Chondrocyte (in vitro differentiated cells): ENCODE measurements at regions not wholly inside any gene's neighbourhood (a gene's known extent, or its start where the extent isn't known, plus 50 kb on each side); places are given as distances from the start of the nearest gene placed in this dataset.

Experiments
- DNase-seq: peaks from one replicate; pipeline ENCODE4 v3.0.0; 2021; ENCODE audit warnings: mixed read lengths, low spot score
- H3K27ac Mint-ChIP-seq: one replicate; pipeline ENCODE4 v1.8.0; 2021; ENCODE audit warnings: mild to moderate bottlenecking, moderate library complexity, mixed read lengths; ENCODE audit not compliant: unreplicated experiment
- H3K27me3 Mint-ChIP-seq: 2 replicates; pipeline ENCODE4 v1.8.0; 2021; ENCODE audit warnings: low read depth, mixed read lengths
- H3K36me3 Mint-ChIP-seq: 2 replicates; pipeline ENCODE4 v1.8.0; 2021; ENCODE audit warnings: low read depth, mixed read lengths
- H3K4me1 Mint-ChIP-seq: 2 replicates; pipeline ENCODE4 v1.8.0; 2021; ENCODE audit warnings: low read depth, mild to moderate bottlenecking, mixed read lengths
- H3K4me3 Mint-ChIP-seq: one replicate; pipeline ENCODE4 v1.8.0; 2021; ENCODE audit warnings: mild to moderate bottlenecking, moderate library complexity, mixed read lengths; ENCODE audit not compliant: unreplicated experiment
- H3K9me3 Mint-ChIP-seq: 2 replicates; pipeline ENCODE4 v1.8.0; 2021; ENCODE audit warnings: low read depth, mixed read lengths
- CTCF ChIP-seq: fragments of 200-600 bp; sonication (generic); IDR thresholded peaks from 2 replicates; pipeline ENCODE4 v1.5.0; 2021; ENCODE audit warnings: antibody characterized with exemption, mild to moderate bottlenecking, moderate library complexity

- Mint-ChIP-seq H3K27ac (no peak overlapping the region), H3K4me1 (peaks cover 36% of the 10 kb centered on the region), H3K27me3 (no peaks in the 10 kb centered on the region), H3K4me3 (no peak overlapping the region), H3K9me3 (no peaks in the 10 kb centered on the region), H3K36me3 (no peaks in the 10 kb centered on the region)
- no peak for TF ChIP-seq CTCF
- peak; percentile 84 for DNase-seq
Observed at GRCh38 chr2:128378231-128379020, 59.8 kb upstream of the HS6ST1 start.

GRCh38 chr2:128379021-128380015 lies 60.6 kb upstream of the HS6ST1 start:
- Mint-ChIP-seq H3K4me1 (peaks cover 27% of the 10 kb centered on the region), H3K9me3 (no peaks in the 10 kb centered on the region), H3K4me3 (no peak overlapping the region), H3K27ac (no peak overlapping the region), H3K27me3 (no peaks in the 10 kb centered on the region), H3K36me3 (no peaks in the 10 kb centered on the region)
- no peak for TF ChIP-seq CTCF
- DNase-seq: peak; percentile 67

- peak; percentile 67 for DNase-seq
- Mint-ChIP-seq H3K36me3 (no peaks in the 10 kb centered on the region), H3K27ac (no peak overlapping the region), H3K9me3 (no peaks in the 10 kb centered on the region), H3K27me3 (no peaks in the 10 kb centered on the region), H3K4me1 (peaks cover 21% of the 10 kb centered on the region), H3K4me3 (no peak overlapping the region)
- TF ChIP-seq CTCF: no peak
Observed at GRCh38 chr2:128380061-128380889, 61.6 kb upstream of the HS6ST1 start.

- Mint-ChIP-seq H3K4me1 (peaks cover 21% of the 10 kb centered on the region), H3K27ac (no peak overlapping the region), H3K4me3 (no peak overlapping the region), H3K36me3 (no peaks in the 10 kb centered on the region), H3K9me3 (no peaks in the 10 kb centered on the region), H3K27me3 (no peaks in the 10 kb centered on the region)
- peak; percentile 79 for DNase-seq
- no peak for TF ChIP-seq CTCF
Observed at GRCh38 chr2:128380961-128381938, 62.6 kb upstream of the HS6ST1 start.
